Caco-2 (cell line): ENCODE measurements at regions not wholly inside any gene's neighbourhood (a gene's known extent, or its start where the extent isn't known, plus 50 kb on each side); places are given as distances from the start of the nearest gene placed in this dataset.

Experiments used
- BruUV-seq: library from RNA; stranded (reverse); fragments of 400-500 nt; replicated peaks from 2 replicates; lab custom pipeline; 2021; lab: Mats Ljungman, UMichigan
- CTCF ChIA-PET: fragments of 300-600 bp; sonication (Branson Sonifier 250); formaldehyde crosslinking; loops from one replicate; lab custom pipeline; 2022; ENCODE audit warnings: antibody characterized with exemption; lab: Charles Lee
- POLR2A ChIA-PET: fragments of 300-600 bp; sonication (Branson Sonifier 250); formaldehyde crosslinking; loops from one replicate; lab custom pipeline; 2022; ENCODE audit warnings: antibody characterized with exemption; lab: Charles Lee
- DNase-seq, 2 experiments: peaks; one replicate each; pipeline versions ENCODE4 v3.0.0 to v3.0.0-alpha.2; 2020 to 2022
- H3K27me3 ChIP-seq: replicated peaks from 2 replicates; pipeline ENCODE4 v1.6.0; 2011; ENCODE audit warnings: low read length; ENCODE audit not compliant: control insufficient read depth, insufficient read depth
- H3K36me3 ChIP-seq: 2 replicates; pipeline ENCODE4 v1.5.1; 2011; ENCODE audit warnings: low read length; ENCODE audit not compliant: control insufficient read depth, insufficient read depth
- H3K4me1 ChIP-seq: fragments of 250-450 bp; sonication (Bioruptor Pico); 2 replicates; pipeline ENCODE4 v1.5.1; 2020; ENCODE audit warnings: mild to moderate bottlenecking
- H3K4me3 ChIP-seq: 2 replicates; pipeline ENCODE4 v1.5.1; 2011; ENCODE audit warnings: low read depth, mild to moderate bottlenecking, control low read depth, low read length
- H3K9me3 ChIP-seq: fragments of 250-450 bp; sonication (Bioruptor Pico); 2 replicates; pipeline ENCODE4 v1.5.1; 2020; ENCODE audit warnings: mild to moderate bottlenecking, moderate library complexity
- H3K27ac Mint-ChIP-seq: one replicate; pipeline ENCODE4 v1.8.0; 2022; ENCODE audit warnings: mixed read lengths; ENCODE audit not compliant: unreplicated experiment
- H3K27me3 Mint-ChIP-seq: one replicate; pipeline ENCODE4 v1.8.0; 2022; ENCODE audit warnings: mixed read lengths; ENCODE audit not compliant: insufficient read depth, unreplicated experiment
- H3K36me3 Mint-ChIP-seq: one replicate; pipeline ENCODE4 v1.8.0; 2022; ENCODE audit warnings: mild to moderate bottlenecking, mixed read lengths; ENCODE audit not compliant: insufficient read depth, unreplicated experiment
- H3K4me1 Mint-ChIP-seq: one replicate; pipeline ENCODE4 v1.8.0; 2022; ENCODE audit warnings: low read depth, mixed read lengths; ENCODE audit not compliant: unreplicated experiment
- H3K4me3 Mint-ChIP-seq: one replicate; pipeline ENCODE4 v1.8.0; 2022; ENCODE audit warnings: mild to moderate bottlenecking, moderate library complexity, mixed read lengths; ENCODE audit not compliant: unreplicated experiment
- H3K9me3 Mint-ChIP-seq: one replicate; pipeline ENCODE4 v1.8.0; 2022; ENCODE audit warnings: mixed read lengths; ENCODE audit not compliant: unreplicated experiment
- CTCF ChIP-seq, 2 experiments: fragments of 200-600 bp in 1 of 2; IDR thresholded peaks; 1 replicate in 1 of 2; 2 replicates in 1 of 2; pipeline versions ENCODE4 v1.5.1 to v1.8.0; 2011 to 2022; ENCODE audit warnings: antibody characterized with exemption in 1 of 2, control low read depth in 1 of 2, inconsistent platforms in 1 of 2, low read depth in 1 of 2, low read length in 1 of 2, mild to moderate bottlenecking in 1 of 2, moderate library complexity in 1 of 2; ENCODE audit not compliant: insufficient read depth in 1 of 2, severe bottlenecking in 1 of 2, unreplicated experiment in 1 of 2
- intact Hi-C: fragments of 100-400 bp; cut with micrococcal nuclease; formaldehyde crosslinking; loops from one replicate; pipeline ENCODE4 v1.10.0; 2022; ENCODE audit not compliant: unreplicated experiment

DNA sequence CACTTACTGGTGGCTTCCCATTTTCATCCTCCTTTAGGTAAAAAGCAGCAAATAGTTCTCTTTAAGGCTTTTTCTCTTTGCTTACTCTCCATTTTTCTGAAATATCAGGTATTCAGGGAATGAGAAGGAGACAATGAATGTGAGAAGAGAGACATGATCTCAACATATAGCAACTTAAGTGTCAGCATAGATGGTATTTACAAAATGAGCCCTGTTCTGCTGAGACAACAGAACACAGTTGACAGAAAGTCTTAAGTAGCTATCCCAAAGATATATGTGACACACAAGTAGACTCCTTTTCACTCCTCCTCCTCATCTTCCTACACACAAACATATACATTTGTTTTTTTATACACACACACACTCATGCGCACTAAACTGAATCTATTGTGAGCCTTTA, 649.3 kb upstream of the WWC1 start:
- no peaks in the 10 kb centered on the region for H3K9me3 Mint-ChIP-seq
- H3K4me1 ChIP-seq, result no peaks in the 10 kb centered on the region
- BruUV-seq, result no TSS peak
- no peaks in the 10 kb centered on the region for H3K27me3 Mint-ChIP-seq
- intact Hi-C loops, result no loop called here
- POLR2A ChIA-PET, result no interaction called here
- H3K9me3 ChIP-seq, result no peaks in the 10 kb centered on the region
- H3K36me3 ChIP-seq, result no peaks in the 10 kb centered on the region
- H3K4me1 Mint-ChIP-seq, result no peaks in the 10 kb centered on the region
- DNase-seq, result no peak
- CTCF ChIA-PET, result no interaction called here
- no peaks in the 10 kb centered on the region; the same call in 1 of the 2 replicates for H3K27me3 ChIP-seq
- no peak overlapping the region for H3K4me3 ChIP-seq
- TF ChIP-seq CTCF (IDR thresholded peaks at IDR 0.05; ENCODE audit: insufficient read depth in 1 of 2, low read depth in 1 of 2, low read length in 1 of 2, severe bottlenecking in 1 of 2, unreplicated experiment in 1 of 2), result no peak
- H3K27ac Mint-ChIP-seq, result no peak overlapping the region
- no peaks in the 10 kb centered on the region for H3K36me3 Mint-ChIP-seq
- H3K4me3 Mint-ChIP-seq, result no peak overlapping the region

DNA sequence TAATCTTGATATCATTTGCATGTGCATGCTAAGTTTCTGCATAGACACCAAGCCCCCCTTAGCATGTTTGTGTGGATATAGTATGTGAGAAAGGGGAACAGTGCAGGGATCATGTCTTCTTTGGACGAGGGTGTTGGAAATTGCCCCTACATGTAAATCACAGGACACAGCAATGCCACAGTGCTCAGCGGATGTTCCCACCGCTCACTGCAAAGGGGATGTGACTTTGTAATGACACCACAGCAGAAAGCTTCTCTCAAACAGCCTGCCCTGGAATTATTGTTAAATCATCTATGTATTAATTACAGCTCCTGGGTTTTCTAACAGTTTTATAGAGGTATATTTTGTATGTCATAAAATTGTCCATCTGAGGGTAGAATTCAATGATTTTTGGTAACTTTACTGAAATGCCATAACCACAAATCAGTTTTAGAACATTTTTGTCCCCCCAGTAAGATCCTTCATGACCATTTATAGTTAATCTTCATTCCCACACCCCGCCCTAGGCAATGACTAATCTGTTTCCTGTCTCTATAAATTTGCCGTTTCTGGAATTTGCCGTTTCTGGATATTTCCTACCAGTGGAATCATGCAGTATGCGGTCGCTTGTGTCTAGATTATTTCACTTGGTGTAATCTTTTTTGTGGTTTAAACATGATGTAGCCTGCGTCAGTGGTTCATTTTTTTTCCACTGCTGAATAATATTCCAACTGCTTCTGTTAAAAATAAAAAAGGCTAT, 648.5 kb upstream of the WWC1 start:
- POLR2A ChIA-PET, result no interaction called here
- Mint-ChIP-seq H3K27me3 (no peaks in the 10 kb centered on the region), H3K4me1 (no peaks in the 10 kb centered on the region), H3K4me3 (no peak overlapping the region), H3K27ac (no peak overlapping the region), H3K36me3 (no peaks in the 10 kb centered on the region), H3K9me3 (no peaks in the 10 kb centered on the region)
- no peak overlapping the region for H3K4me3 ChIP-seq
- intact Hi-C loops, result no loop called here
- TF ChIP-seq CTCF (IDR thresholded peaks at IDR 0.05; ENCODE audit: insufficient read depth in 1 of 2, low read depth in 1 of 2, low read length in 1 of 2, severe bottlenecking in 1 of 2, unreplicated experiment in 1 of 2), result no peak
- no peak for DNase-seq
- no TSS peak for BruUV-seq
- H3K9me3 ChIP-seq, result no peaks in the 10 kb centered on the region
- CTCF ChIA-PET, result no interaction called here
- no peaks in the 10 kb centered on the region for H3K36me3 ChIP-seq
- no peaks in the 10 kb centered on the region; the same call in 1 of the 2 replicates for H3K27me3 ChIP-seq
- H3K4me1 ChIP-seq, result no peaks in the 10 kb centered on the region

DNA sequence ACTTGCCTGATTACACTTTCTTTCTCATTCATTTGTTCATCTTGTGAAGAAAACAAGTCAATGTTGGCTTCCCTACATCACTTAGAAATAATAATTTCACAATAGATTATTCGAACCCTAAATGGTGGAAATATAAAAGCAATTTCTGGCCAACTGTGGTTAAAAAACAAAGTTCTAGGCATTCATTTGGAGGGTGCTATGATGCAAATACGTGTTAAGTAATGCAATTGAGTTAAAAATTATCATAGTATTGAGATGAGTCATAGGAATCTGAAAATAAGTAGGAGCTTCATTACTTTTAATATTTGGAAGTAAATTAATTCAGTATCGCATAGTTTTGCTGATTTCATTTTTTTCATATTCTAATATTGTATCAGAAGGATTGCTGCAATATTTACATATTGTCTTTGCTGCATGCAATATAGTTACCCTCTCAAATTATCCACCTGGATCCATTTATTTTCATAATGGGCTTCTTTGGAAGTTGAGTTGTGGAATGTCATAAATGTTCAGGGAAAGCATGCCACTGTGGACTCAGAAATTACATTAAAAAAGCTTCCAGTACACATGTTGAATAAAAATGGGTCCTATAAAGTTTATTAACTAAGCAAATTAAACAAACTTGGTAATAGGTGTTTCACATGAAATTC, 647.7 kb upstream of the WWC1 start:
- Histone ChIP-seq H3K27me3 (no peaks in the 10 kb centered on the region; the same call in 1 of the 2 replicates), H3K4me3 (no peak overlapping the region), H3K9me3 (no peaks in the 10 kb centered on the region), H3K4me1 (no peaks in the 10 kb centered on the region), H3K36me3 (no peaks in the 10 kb centered on the region)
- no peak for DNase-seq
- H3K4me3 Mint-ChIP-seq, result no peak overlapping the region
- intact Hi-C loops, result no loop called here
- H3K4me1 Mint-ChIP-seq, result no peaks in the 10 kb centered on the region
- H3K27ac Mint-ChIP-seq, result no peak overlapping the region
- H3K9me3 Mint-ChIP-seq, result no peaks in the 10 kb centered on the region
- ChIA-PET CTCF (no interaction called here), POLR2A (no interaction called here)
- H3K36me3 Mint-ChIP-seq, result no peaks in the 10 kb centered on the region
- BruUV-seq, result no TSS peak
- H3K27me3 Mint-ChIP-seq, result no peaks in the 10 kb centered on the region
- TF ChIP-seq CTCF (IDR thresholded peaks at IDR 0.05; ENCODE audit: insufficient read depth in 1 of 2, low read depth in 1 of 2, low read length in 1 of 2, severe bottlenecking in 1 of 2, unreplicated experiment in 1 of 2), result no peak
